HEK293 (cell line): ENCODE measurements at regions not wholly inside any gene's neighbourhood (a gene's known extent, or its start where the extent isn't known, plus 50 kb on each side); places are given as distances from the start of the nearest gene placed in this dataset.

ENCODE experiments used
- CTCF ChIP-seq: fragments of 450-650 bp; formaldehyde crosslinking; IDR thresholded peaks from 2 replicates; pipeline ENCODE4 v1.5.1; 2016; ENCODE audit warnings: missing biosample characterization, missing genetic modification characterization
- KLF9 ChIP-seq: fragments of 450-650 bp; formaldehyde crosslinking; IDR thresholded peaks from 2 replicates; pipeline ENCODE4 v1.5.1; 2016; ENCODE audit warnings: missing biosample characterization, missing genetic modification characterization, low read depth
- SP7 ChIP-seq: fragments of 450-650 bp; formaldehyde crosslinking; IDR thresholded peaks from 2 replicates; pipeline ENCODE4 v1.5.1; 2016; ENCODE audit warnings: missing biosample characterization, missing genetic modification characterization
- ZNF121 ChIP-seq: fragments of 450-650 bp; formaldehyde crosslinking; IDR thresholded peaks from 2 replicates; pipeline ENCODE4 v1.5.1; 2016; ENCODE audit warnings: missing biosample characterization, missing genetic modification characterization
- ZNF398 ChIP-seq: fragments of 450-650 bp; formaldehyde crosslinking; IDR thresholded peaks from 2 replicates; pipeline ENCODE4 v1.5.1; 2017; ENCODE audit warnings: missing biosample characterization, missing genetic modification characterization
- ZNF600 ChIP-seq: fragments of 450-650 bp; formaldehyde crosslinking; IDR thresholded peaks from 2 replicates; pipeline ENCODE4 v1.5.1; 2016; ENCODE audit warnings: missing biosample characterization, missing genetic modification characterization
- ZSCAN30 ChIP-seq: fragments of 450-650 bp; IDR thresholded peaks from 2 replicates; pipeline ENCODE4 v1.5.1; 2018; ENCODE audit warnings: missing biosample characterization, mild to moderate bottlenecking, missing genetic modification characterization, moderate library complexity

- no peak for TF ChIP-seq ZNF600 (tag by site-specific recombination)
- TF ChIP-seq SP7 = no peak
- TF ChIP-seq KLF9 (tag by site-specific recombination) = no peak
- no peak for TF ChIP-seq ZSCAN30 (tag by site-specific recombination)
- TF ChIP-seq CTCF (tag by site-specific recombination) = no peak
- no peak for TF ChIP-seq ZNF398 (tag by site-specific recombination)
- TF ChIP-seq ZNF121 (tag by site-specific recombination) = no peak
Measured at GRCh38 chr1:107004421-107004820, 52.1 kb upstream of the PRMT6 start.
